ENCODE measurements at regions not wholly inside any gene's neighbourhood (a gene's known extent, or its start where the extent isn't known, plus 50 kb on each side); places are given as distances from the start of the nearest gene placed in this dataset.

DNA sequence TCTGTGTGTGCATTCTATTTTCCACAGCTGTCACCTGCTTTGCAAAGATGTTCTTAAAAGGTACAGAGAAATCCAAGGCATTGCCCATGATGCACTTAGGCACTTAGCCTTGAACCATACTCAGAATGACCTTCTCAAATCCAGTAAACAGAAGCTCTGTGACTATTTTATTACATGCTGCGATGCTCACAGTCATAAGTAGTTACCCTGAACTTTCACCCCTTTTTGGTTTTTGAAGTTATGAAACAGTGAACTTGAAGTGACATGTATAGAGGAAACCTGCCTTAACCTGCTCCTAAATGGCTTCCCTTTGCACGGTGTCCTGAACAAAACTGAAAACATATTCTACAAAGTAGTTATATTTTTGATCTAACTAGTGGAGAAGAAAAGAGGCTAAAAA is 100.4 kb downstream of the SLC10A2 start:
- no CpG with 5 or more reads among the region's 2 CpGs for WGBS (ENCODE audit: insufficient coverage, insufficient read length)
- no peaks in the 10 kb centered on the region for H3K36me3 ChIP-seq (ENCODE audit: control insufficient read depth, insufficient read depth, low read length)
- no peaks in the 10 kb centered on the region for H3K4me1 ChIP-seq (ENCODE audit: control insufficient read depth, insufficient read depth, low read length)
- DNase-seq (ENCODE audit: low read depth, low spot score) = no peak
- H3K9me3 ChIP-seq (ENCODE audit: control insufficient read depth, insufficient read depth, low read length) = no peaks in the 10 kb centered on the region
- H3K27me3 ChIP-seq (ENCODE audit: control insufficient read depth, insufficient read depth, low read length) = no peaks in the 10 kb centered on the region
- H3K27ac ChIP-seq (ENCODE audit: low read length) = no peak overlapping the region
- H3K4me3 ChIP-seq (ENCODE audit: low read length) = no peak overlapping the region

DNA sequence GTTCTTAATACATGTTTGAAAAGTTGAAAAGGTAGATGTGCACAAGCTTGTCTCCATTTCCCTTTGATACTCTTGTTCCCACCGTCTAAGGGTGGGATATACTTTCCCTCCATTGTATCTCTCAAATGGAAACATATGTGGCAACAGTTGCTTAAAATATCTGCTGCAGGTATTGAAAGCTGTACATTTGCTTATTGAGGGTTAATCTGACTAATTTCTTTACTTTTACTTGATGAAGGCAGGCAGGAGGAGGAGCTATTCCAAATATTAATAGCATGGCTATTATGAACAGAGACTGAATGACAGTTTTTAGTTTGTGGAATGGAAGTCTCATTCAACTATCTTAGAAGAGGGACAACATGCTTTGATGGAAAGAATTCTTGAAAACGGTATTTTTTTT is 103.8 kb downstream of the SLC10A2 start:
- no peaks in the 10 kb centered on the region for H3K4me1 ChIP-seq (ENCODE audit: control insufficient read depth, insufficient read depth, low read length)
- no peaks in the 10 kb centered on the region for H3K27me3 ChIP-seq (ENCODE audit: control insufficient read depth, insufficient read depth, low read length)
- no CpG with 5 or more reads among the region's 2 CpGs for WGBS (ENCODE audit: insufficient coverage, insufficient read length)
- H3K36me3 ChIP-seq (ENCODE audit: control insufficient read depth, insufficient read depth, low read length) = no peaks in the 10 kb centered on the region
- no peaks in the 10 kb centered on the region for H3K9me3 ChIP-seq (ENCODE audit: control insufficient read depth, insufficient read depth, low read length)
- H3K4me3 ChIP-seq (ENCODE audit: low read length) = no peak overlapping the region
- no peak for DNase-seq (ENCODE audit: low read depth, low spot score)
- H3K27ac ChIP-seq (ENCODE audit: low read length) = no peak overlapping the region

DNA sequence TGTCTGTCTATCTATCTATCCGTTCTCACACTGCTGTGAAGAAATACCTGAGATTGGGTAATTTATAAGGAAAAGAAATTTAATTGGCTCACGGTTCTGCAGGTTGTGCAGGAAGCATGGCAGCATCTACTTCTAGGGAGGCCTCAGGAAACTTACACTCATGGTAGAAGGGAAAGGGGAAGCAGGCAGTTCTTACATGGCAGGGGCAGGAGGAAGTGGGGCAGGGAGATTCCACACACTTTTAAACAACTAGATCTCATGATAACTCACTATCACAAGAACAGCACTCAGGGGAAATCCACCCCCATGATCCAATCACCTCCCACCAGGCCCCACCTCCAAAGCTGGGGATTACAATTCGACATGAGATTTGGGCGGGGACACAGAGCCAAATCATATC is 105.3 kb downstream of the SLC10A2 start:
- no peak overlapping the region for H3K27ac ChIP-seq (ENCODE audit: low read length)
- no peaks in the 10 kb centered on the region for H3K27me3 ChIP-seq (ENCODE audit: control insufficient read depth, insufficient read depth, low read length)
- no peaks in the 10 kb centered on the region for H3K36me3 ChIP-seq (ENCODE audit: control insufficient read depth, insufficient read depth, low read length)
- DNase-seq (ENCODE audit: low read depth, low spot score) = no peak
- no peak overlapping the region for H3K4me3 ChIP-seq (ENCODE audit: low read length)
- WGBS (ENCODE audit: insufficient coverage, insufficient read length) = no CpG with 5 or more reads among the region's 4 CpGs
- H3K4me1 ChIP-seq (ENCODE audit: control insufficient read depth, insufficient read depth, low read length) = no peaks in the 10 kb centered on the region
- no peaks in the 10 kb centered on the region for H3K9me3 ChIP-seq (ENCODE audit: control insufficient read depth, insufficient read depth, low read length)

- Histone ChIP-seq H3K4me3 (ENCODE audit: low read length) (no peak overlapping the region), H3K27me3 (ENCODE audit: control insufficient read depth, insufficient read depth, low read length) (no peaks in the 10 kb centered on the region), H3K9me3 (ENCODE audit: control insufficient read depth, insufficient read depth, low read length) (no peaks in the 10 kb centered on the region), H3K4me1 (ENCODE audit: control insufficient read depth, insufficient read depth, low read length) (no peaks in the 10 kb centered on the region), H3K27ac (ENCODE audit: low read length) (no peak overlapping the region), H3K36me3 (ENCODE audit: control insufficient read depth, insufficient read depth, low read length) (no peaks in the 10 kb centered on the region)
- no peak for DNase-seq (ENCODE audit: low read depth, low spot score)
- no CpG with 5 or more reads among the region's 4 CpGs for whole genome bisulfite sequencing (ENCODE audit: insufficient coverage, insufficient read length)
Observed at GRCh38 chr13:102956449-102956848, 109.8 kb downstream of the SLC10A2 start.

DNA sequence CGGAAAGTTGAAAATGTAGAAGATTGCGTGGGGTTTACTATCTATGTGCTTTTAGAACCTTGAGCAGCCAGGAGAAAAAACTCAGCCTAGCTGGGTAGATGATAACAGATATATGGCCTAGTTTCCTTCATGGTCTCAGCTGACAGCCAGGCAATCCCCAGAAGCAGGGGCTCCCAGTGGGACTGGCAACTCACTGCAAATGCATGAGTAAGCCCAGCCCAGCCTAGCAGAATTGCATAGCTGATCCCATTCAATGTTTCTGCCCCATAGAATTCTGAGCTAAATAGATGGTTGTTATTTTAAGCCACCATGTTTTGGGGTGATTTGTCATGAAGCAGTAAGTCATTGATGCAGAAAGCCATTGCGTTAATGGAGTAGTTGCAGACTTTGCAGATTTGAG is 108.5 kb downstream of the ERCC5 start:
- H3K36me3 ChIP-seq (ENCODE audit: control insufficient read depth, insufficient read depth, low read length) = no peaks in the 10 kb centered on the region
- no peaks in the 10 kb centered on the region for H3K4me1 ChIP-seq (ENCODE audit: control insufficient read depth, insufficient read depth, low read length)
- no peaks in the 10 kb centered on the region for H3K27me3 ChIP-seq (ENCODE audit: control insufficient read depth, insufficient read depth, low read length)
- no CpG with 5 or more reads among the region's 3 CpGs for WGBS (ENCODE audit: insufficient coverage, insufficient read length)
- no peak overlapping the region for H3K27ac ChIP-seq (ENCODE audit: low read length)
- no peaks in the 10 kb centered on the region for H3K9me3 ChIP-seq (ENCODE audit: control insufficient read depth, insufficient read depth, low read length)
- DNase-seq (ENCODE audit: low read depth, low spot score) = no peak
- no peak overlapping the region for H3K4me3 ChIP-seq (ENCODE audit: low read length)

- WGBS (ENCODE audit: insufficient coverage, insufficient read length) = no CpG with 5 or more reads among the region's 9 CpGs
- no peak overlapping the region for H3K27ac ChIP-seq (ENCODE audit: low read length)
- H3K27me3 ChIP-seq (ENCODE audit: control insufficient read depth, insufficient read depth, low read length) = no peaks in the 10 kb centered on the region
- no peaks in the 10 kb centered on the region for H3K4me1 ChIP-seq (ENCODE audit: control insufficient read depth, insufficient read depth, low read length)
- no peak for DNase-seq (ENCODE audit: low read depth, low spot score)
- H3K4me3 ChIP-seq (ENCODE audit: low read length) = no peak overlapping the region
- H3K9me3 ChIP-seq (ENCODE audit: control insufficient read depth, insufficient read depth, low read length) = no peaks in the 10 kb centered on the region
- no peaks in the 10 kb centered on the region for H3K36me3 ChIP-seq (ENCODE audit: control insufficient read depth, insufficient read depth, low read length)
Observed at GRCh38 chr13:102951808-102952207, 106.0 kb downstream of the ERCC5 start.

DNA sequence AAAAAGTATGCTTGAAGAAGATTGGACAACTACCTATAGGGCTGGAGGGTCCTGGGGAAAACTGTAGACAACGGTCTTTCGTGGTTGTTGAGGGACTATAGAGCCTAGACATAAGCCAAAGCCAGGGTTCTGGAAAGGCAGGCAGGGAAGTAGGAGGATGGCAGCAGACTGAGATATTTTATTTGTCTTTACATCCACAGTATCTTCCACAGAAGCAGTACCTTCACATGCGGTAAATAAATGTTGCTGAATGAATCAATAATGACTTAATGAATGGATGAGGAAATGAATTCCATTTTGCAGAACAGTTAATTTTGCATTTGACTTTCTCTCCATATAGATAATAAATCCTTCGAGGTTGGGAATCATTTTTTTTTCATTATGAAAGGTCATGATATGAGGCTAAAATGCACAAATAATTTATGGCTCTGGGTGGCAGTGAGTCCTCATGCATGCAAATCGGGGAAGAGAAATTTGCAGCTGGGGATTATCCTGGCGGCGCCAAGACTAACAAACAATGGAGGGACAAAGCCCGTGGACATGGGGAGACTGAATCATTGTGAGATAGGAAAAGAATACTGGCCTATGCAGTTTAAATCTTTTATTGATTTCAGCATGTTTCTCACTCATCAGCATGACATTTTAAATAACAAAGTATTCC is 102.0 kb downstream of the ERCC5 start:
- no CpG with 5 or more reads among the region's 8 CpGs for WGBS (ENCODE audit: insufficient coverage, insufficient read length)

GRCh38 chr13:102945886-102946285 is 100.1 kb downstream of the ERCC5 start:
- DNase-seq (ENCODE audit: low read depth, low spot score) = no peak
- H3K36me3 ChIP-seq (ENCODE audit: control insufficient read depth, insufficient read depth, low read length) = no peaks in the 10 kb centered on the region
- WGBS (ENCODE audit: insufficient coverage, insufficient read length) = no CpG with 5 or more reads among the region's 4 CpGs
- H3K27ac ChIP-seq (ENCODE audit: low read length) = no peak overlapping the region
- H3K9me3 ChIP-seq (ENCODE audit: control insufficient read depth, insufficient read depth, low read length) = no peaks in the 10 kb centered on the region
- no peaks in the 10 kb centered on the region for H3K4me1 ChIP-seq (ENCODE audit: control insufficient read depth, insufficient read depth, low read length)
- H3K27me3 ChIP-seq (ENCODE audit: control insufficient read depth, insufficient read depth, low read length) = no peaks in the 10 kb centered on the region
- no peak overlapping the region for H3K4me3 ChIP-seq (ENCODE audit: low read length)

More for the DNA sequence above, 102.0 kb downstream of the ERCC5 start:
- H3K27ac ChIP-seq (ENCODE audit: low read length) = no peak overlapping the region
- no peaks in the 10 kb centered on the region for H3K4me1 ChIP-seq (ENCODE audit: control insufficient read depth, insufficient read depth, low read length)
- no peaks in the 10 kb centered on the region for H3K36me3 ChIP-seq (ENCODE audit: control insufficient read depth, insufficient read depth, low read length)
- no peaks in the 10 kb centered on the region for H3K9me3 ChIP-seq (ENCODE audit: control insufficient read depth, insufficient read depth, low read length)
- no peaks in the 10 kb centered on the region for H3K27me3 ChIP-seq (ENCODE audit: control insufficient read depth, insufficient read depth, low read length)
- no peak overlapping the region for H3K4me3 ChIP-seq (ENCODE audit: low read length)
- no peak for DNase-seq (ENCODE audit: low read depth, low spot score)

- 100% methylated on average over 4 of the region's 7 CpGs for WGBS (ENCODE audit: insufficient coverage, insufficient read length)
- Histone ChIP-seq H3K9me3 (ENCODE audit: control insufficient read depth, insufficient read depth, low read length) (no peaks in the 10 kb centered on the region), H3K4me3 (ENCODE audit: low read length) (no peak overlapping the region), H3K4me1 (ENCODE audit: control insufficient read depth, insufficient read depth, low read length) (no peaks in the 10 kb centered on the region), H3K27me3 (ENCODE audit: control insufficient read depth, insufficient read depth, low read length) (no peaks in the 10 kb centered on the region), H3K36me3 (ENCODE audit: control insufficient read depth, insufficient read depth, low read length) (no peaks in the 10 kb centered on the region), H3K27ac (ENCODE audit: low read length) (no peak overlapping the region)
- no peak for DNase-seq (ENCODE audit: low read depth, low spot score)
Observed at GRCh38 chr13:102945324-102945815, 99.5 kb downstream of the ERCC5 start.

GRCh38 chr13:102944821-102945220 is 99.0 kb downstream of the ERCC5 start:
- no peak for DNase-seq (ENCODE audit: low read depth, low spot score)
- Histone ChIP-seq H3K36me3 (ENCODE audit: control insufficient read depth, insufficient read depth, low read length) (no peaks in the 10 kb centered on the region), H3K27ac (ENCODE audit: low read length) (no peak overlapping the region), H3K4me3 (ENCODE audit: low read length) (no peak overlapping the region), H3K9me3 (ENCODE audit: control insufficient read depth, insufficient read depth, low read length) (no peaks in the 10 kb centered on the region), H3K27me3 (ENCODE audit: control insufficient read depth, insufficient read depth, low read length) (no peaks in the 10 kb centered on the region), H3K4me1 (ENCODE audit: control insufficient read depth, insufficient read depth, low read length) (no peaks in the 10 kb centered on the region)
- WGBS (ENCODE audit: insufficient coverage, insufficient read length) = no CpG with 5 or more reads among the region's 2 CpGs

GRCh38 chr13:102940770-102941169 is 94.9 kb downstream of the ERCC5 start:
- Histone ChIP-seq H3K9me3 (ENCODE audit: control insufficient read depth, insufficient read depth, low read length) (no peaks in the 10 kb centered on the region), H3K36me3 (ENCODE audit: control insufficient read depth, insufficient read depth, low read length) (no peaks in the 10 kb centered on the region), H3K27ac (ENCODE audit: low read length) (no peak overlapping the region), H3K4me3 (ENCODE audit: low read length) (no peak overlapping the region), H3K27me3 (ENCODE audit: control insufficient read depth, insufficient read depth, low read length) (no peaks in the 10 kb centered on the region), H3K4me1 (ENCODE audit: control insufficient read depth, insufficient read depth, low read length) (0 out of 2 replicates have a peak, but pooled peaks cover 1% of the 10 kb centered on the region)
- DNase-seq (ENCODE audit: low read depth, low spot score) = no peak
- WGBS (ENCODE audit: insufficient coverage, insufficient read length) = no CpG with 5 or more reads among the region's 1 CpG
